HepG2 (cell line): ENCODE measurements at regions not wholly inside any gene's neighbourhood (a gene's known extent, or its start where the extent isn't known, plus 50 kb on each side); places are given as distances from the start of the nearest gene placed in this dataset.

Experiments
- ATF1 ChIP-seq: IDR thresholded peaks from 2 replicates; pipeline ENCODE4 v1.6.1; 2016; ENCODE audit warnings: mild to moderate bottlenecking, control low read depth
- EP300 ChIP-seq, 3 experiments: sonication (generic) in 1 of 3; formaldehyde crosslinking in 1 of 3; IDR thresholded peaks; 2 replicates each; pipeline versions ENCODE4 v1.5.1 to v1.6.1; 2011 to 2020; ENCODE audit warnings: low read depth in 2 of 3, low read length in 2 of 3, borderline replicate concordance in 1 of 3, improper control_type of control experiment in 1 of 3, mild to moderate bottlenecking in 1 of 3, missing genetic modification reagents in 1 of 3, moderate library complexity in 1 of 3
- FOXM1 ChIP-seq: sonication (generic); formaldehyde crosslinking; IDR thresholded peaks from 2 replicates; pipeline ENCODE4 v1.5.0; 2020; ENCODE audit warnings: missing genetic modification reagents
- MYNN ChIP-seq: sonication (generic); formaldehyde crosslinking; IDR thresholded peaks from 2 replicates; pipeline ENCODE4 v1.4.0; 2020; ENCODE audit warnings: mild to moderate bottlenecking, low read depth, missing genetic modification reagents
- PHF8 ChIP-seq: sonication (generic); formaldehyde crosslinking; IDR thresholded peaks from 2 replicates; pipeline ENCODE4 v1.5.0; 2020; ENCODE audit warnings: missing genetic modification reagents
- RAD21 ChIP-seq: fragments of 450-650 bp; formaldehyde crosslinking; IDR thresholded peaks from 2 replicates; pipeline ENCODE4 v1.5.0; 2020; ENCODE audit warnings: mild to moderate bottlenecking
- RARA ChIP-seq: IDR thresholded peaks from 2 replicates; pipeline ENCODE4 v1.6.1; 2016; ENCODE audit warnings: missing genetic modification reagents, missing compliant biosample characterization
- TF ChIP-seq, protein P1 (sequence below): sonication (generic); formaldehyde crosslinking; IDR thresholded peaks from 2 replicates; pipeline ENCODE4 v1.5.0; 2020; ENCODE audit warnings: mild to moderate bottlenecking, missing genetic modification reagents

GRCh38 chr14:60357551-60358149, 108.6 kb downstream of the PPM1A start:
- TF ChIP-seq RAD21 (CRISPR knock-in tag) (no peak), ATF1 (CRISPR knock-in tag) (no peak), FOXM1 (CRISPR knock-in tag) (no peak), MYNN (no peak), EP300 (IDR thresholded peaks at IDR 0.05; ENCODE audit: low read depth in 2 of 2, low read length in 2 of 2) (no peak), EP300 (CRISPR knock-in tag; IDR thresholded peaks at IDR 0.05; ENCODE audit: borderline replicate concordance) (no peak), PHF8 (CRISPR knock-in tag) (no peak), RARA (CRISPR knock-in tag) (no peak)
- TF ChIP-seq, protein P1, sequence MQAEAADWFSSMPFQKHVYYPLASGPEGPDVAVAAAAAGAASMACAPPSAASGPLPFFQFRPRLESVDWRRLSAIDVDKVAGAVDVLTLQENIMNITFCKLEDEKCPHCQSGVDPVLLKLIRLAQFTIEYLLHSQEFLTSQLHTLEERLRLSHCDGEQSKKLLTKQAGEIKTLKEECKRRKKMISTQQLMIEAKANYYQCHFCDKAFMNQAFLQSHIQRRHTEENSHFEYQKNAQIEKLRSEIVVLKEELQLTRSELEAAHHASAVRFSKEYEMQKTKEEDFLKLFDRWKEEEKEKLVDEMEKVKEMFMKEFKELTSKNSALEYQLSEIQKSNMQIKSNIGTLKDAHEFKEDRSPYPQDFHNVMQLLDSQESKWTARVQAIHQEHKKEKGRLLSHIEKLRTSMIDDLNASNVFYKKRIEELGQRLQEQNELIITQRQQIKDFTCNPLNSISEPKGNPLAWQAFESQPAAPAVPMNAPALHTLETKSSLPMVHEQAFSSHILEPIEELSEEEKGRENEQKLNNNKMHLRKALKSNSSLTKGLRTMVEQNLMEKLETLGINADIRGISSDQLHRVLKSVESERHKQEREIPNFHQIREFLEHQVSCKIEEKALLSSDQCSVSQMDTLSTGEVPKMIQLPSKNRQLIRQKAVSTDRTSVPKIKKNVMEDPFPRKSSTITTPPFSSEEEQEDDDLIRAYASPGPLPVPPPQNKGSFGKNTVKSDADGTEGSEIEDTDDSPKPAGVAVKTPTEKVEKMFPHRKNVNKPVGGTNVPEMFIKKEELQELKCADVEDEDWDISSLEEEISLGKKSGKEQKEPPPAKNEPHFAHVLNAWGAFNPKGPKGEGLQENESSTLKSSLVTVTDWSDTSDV (CRISPR knock-in tag) = no peak
